ENCODE measurements at regions not wholly inside any gene's neighbourhood (a gene's known extent, or its start where the extent isn't known, plus 50 kb on each side); places are given as distances from the start of the nearest gene placed in this dataset.

DNA sequence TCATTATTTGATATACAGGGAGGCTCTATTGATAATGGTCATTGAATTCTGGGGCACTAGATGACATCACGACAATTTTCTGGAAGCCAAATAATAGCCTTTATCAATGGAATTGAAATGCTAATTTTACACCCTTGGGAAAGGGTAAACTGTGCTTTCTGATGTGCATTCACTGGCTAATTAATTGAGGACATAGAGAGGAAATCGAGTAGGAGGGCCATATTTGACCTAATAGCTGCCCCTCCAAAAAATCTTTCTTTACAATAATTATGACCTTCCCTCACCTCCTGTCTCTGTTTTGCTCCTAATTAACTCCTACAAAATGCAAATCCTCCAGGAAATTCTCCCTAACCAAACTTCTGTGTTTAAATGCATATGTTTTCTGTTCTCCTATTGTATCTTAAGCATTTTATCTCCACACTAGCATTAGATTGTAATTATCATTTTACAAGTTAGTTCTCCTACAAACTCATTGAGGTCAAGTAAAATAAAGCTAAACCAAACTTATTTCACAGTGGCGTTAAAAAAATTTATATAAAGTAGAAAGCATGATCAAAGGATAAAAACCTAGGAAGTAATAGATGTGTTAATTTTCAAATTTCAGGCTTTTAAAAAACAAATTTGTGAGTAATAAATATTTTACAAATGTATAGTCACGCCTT is 1414.0 kb upstream of the AGA start:
- no peak for DNase-seq

DNA sequence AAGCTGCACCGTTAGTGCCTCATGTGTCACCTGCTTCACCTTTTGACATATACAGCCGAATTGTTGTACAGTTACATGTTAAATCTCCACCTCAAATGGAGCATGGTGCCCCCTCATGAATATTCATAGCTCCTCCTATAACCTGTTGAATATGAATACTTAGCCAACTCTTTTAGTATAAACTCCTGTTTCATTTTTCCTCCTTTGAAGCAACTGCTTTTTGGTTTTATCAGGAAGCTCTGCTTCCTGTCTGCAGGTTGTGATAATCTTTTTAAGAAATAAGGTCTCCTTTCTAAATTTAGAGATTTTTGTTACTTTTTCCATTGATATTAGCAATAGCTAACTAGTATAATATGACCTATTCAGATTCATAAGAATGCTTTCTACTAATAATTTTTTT is 1429.2 kb upstream of the AGA start:
- no peak for DNase-seq

DNA sequence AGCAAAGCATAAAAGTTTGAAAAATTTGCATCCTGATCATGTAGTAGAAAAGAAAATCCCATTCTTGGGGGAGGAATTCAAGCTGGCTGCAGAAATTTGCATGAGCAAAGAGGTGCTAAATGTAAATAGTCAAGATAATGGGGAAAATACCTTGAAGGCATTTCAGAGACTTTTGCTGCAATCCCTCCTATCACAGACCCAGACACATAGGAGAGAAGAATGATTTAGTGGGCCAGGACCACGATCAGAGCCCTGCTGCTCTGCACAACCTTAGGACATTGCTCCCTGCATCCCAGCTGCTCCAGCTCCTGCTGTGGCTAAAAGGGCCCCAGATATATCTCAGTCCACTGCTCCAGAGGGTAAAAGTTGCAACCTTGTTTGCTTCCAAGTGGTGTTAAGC is 1439.7 kb upstream of the AGA start:
- no peak for DNase-seq

DNA sequence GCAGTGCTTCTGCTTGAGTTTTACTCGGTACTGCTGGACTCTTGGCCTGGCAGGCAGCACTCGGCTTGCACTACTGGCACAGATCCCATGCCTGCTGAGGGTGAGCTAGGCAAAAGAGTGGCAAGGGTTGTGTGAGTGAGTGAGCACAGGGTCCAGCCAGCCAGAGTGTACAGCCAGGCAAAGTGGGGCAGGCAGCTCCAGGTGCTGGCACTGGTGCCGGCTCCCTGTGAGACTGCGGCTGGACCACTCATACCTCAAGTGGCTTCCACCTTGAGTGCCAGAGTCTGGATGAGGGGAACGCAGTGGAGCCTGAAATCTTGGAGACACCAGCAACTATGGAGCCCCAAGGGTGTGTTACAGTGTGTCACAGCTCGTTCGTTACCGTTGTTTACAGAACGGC is 1451.9 kb upstream of the AGA start:
- DNase-seq: no peak

DNA sequence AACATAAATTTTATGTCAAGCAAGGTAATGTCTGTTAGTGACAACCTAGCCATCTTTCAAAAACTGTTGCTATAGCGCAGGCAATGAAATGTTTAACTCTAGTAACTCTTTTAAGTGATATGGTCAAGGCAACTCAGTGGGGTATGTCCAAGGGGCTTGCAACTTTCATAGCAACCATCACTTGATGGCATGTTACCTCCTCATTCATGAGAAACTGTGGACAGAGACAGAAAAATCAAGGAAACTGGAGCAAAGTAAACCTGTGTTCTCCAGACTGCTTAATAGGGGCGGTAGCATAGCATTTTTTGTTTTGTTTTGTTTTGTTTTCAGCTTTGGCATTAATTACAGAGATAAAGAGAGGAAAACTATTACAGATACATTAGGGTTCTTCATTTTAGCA is 1456.8 kb upstream of the AGA start:
- no peak for DNase-seq

DNA sequence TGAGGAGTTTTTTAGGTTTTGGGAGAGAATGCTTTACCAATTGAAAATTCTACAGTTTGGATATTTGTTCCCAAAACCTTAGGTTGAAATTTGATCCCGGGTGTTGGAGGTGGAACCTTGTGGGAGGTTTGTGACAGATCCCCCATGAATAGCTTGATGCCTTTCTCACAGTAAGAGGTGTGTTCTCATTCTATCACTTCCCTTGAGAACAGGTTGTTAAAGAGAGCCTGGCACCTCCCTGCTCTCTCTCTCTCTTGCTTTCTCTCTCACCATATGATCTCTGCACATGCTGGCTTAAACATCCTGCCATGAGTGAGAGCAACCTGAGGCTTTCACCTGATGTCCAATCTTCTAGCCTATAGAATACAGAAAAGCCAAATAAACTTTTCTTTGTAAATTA is 1475.5 kb upstream of the AGA start:
- peak in 1 of 3 experiments; percentile 4 for DNase-seq

DNA sequence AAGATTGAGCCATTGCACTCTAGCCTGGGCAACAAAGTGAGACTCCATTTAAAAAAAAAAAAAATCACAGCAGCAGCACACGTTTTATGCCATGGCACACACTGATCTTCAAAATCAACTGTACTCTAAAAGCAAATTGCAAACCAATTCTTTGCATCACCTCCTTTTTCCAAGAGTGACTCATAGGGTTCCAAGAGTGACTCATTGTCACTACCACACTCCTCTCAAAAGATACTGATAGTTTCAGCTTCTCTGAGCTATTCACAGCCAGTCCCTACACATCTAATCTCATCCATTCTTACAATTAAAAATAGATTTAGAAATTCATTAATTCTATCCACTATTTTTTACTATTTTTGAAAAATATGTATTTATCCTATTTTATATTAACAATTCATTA is 1494.9 kb upstream of the AGA start:
- DNase-seq: no peak

DNA sequence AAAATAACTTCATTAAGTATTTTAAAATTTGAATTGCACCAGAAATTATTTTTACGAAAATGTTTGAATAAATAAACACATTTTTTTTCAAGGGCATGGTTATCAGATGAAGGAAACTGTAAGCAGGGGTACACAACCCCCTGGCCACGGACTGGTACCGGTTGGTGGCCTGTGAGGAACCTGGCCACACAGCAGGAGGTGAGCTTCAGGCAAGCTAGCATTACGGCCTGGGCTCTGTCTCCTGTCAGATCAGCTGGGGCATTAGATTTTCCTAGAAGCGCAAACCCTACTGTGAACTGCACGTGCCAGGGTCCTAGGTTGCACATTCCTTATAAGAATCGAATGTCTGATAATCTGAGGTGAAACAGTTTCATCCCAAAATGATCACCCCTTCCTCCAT is 1499.7 kb upstream of the AGA start:
- DNase-seq: no peak

DNA sequence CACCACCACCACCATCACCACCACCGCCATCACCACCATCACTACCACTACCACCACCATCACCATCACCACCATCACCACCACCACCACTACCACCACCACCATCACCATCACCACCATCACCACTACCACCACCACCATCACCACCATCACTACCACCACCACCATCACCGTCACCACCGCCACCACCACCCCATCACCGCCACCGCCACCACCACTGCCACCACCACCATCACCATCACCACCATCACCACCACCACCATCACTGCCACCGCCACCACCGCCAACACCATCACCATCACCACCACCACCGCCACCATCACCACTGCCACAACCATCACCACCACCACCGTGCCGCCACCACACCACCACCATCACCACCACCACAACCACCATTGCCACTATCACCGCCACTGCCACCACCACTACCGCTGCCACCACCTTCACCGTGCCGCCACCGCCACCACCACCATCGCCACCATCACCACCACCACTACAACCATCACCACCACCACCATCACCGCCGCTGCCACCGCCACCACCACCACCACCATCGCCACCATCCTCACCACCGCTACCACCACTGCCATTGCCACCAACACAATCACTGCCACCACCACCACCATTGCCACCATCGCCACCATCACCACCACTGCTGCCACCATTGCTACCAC is 1511.3 kb upstream of the AGA start:
- no peak for DNase-seq

DNA sequence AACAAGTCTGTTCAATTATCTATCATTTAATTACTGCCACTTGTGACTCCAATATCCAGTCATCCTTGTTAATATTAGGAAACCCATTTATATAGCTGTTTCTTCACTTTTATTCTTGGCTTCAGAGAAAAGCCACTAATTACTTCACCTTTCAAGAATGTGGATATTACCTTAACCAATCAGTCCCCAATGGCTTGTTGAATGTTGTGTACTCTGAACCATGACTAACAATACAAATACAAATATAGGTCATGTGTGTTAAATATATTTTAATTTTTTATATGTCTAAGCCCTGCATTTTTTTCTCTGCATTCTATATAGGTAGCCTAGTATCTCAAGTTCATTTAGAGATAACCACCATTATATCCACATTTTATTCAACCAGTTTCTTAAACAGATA is 1513.4 kb upstream of the AGA start:
- no peak for DNase-seq

DNA sequence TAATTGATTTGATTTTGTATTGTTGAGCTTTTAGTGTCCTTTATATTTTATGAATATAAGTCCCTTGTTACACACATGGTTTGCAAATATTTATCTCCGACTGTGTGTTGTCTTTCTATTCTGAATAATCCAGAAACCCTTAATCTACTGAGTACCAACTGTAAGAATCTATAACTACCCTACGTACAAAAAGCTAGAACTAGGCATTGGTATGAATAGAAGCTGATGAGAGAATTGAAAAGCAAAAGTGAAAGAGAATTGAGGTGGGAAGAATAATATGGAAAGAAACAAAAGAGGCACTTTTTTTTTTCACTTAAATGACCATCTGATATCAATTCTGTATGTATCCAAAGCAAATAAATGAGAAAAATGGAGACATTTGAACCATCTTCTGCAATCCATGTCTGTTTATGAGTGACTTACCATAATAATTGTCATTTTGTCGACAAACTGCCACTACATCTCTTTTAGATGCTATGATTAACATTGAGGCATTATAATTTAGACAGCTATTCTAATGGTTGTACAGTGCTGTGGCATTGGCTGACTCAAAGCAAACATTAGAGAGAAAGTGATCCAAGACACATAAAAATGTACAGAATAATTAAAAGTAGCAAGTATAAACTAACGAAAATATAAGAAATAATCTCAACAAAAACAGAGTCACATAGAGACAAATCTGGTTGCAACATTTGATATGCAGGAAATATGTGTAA is 1516.6 kb upstream of the AGA start:
- DNase-seq: no peak

DNA sequence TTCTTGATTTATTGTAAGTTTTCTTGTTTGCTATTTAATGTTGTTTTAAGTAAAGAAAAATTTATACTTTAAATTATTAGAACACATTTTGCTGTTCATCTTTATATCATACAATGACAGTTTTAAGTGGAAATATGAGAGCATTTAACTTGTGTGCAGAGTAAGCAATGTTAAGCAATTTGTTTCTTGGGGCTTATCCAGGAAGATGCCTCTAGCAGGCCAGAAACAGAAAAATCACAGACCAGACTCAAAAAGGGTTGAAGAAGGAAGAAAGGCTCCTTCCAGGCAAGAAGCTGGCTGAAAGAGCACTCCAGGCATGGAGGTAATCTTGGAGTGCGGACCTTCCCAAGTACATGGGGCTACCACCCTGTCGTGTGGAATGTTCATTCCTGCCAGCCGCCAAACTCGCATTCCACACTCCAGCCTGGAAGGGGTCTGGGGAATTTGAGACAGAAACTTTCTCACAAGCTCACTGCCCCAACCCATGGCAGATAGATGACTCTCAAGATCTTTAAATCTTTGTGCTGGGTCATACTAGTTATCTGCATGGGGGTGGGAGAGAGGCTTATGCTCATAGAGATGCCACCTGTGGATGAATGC is 1521.3 kb upstream of the AGA start:
- DNase-seq: no peak

DNA sequence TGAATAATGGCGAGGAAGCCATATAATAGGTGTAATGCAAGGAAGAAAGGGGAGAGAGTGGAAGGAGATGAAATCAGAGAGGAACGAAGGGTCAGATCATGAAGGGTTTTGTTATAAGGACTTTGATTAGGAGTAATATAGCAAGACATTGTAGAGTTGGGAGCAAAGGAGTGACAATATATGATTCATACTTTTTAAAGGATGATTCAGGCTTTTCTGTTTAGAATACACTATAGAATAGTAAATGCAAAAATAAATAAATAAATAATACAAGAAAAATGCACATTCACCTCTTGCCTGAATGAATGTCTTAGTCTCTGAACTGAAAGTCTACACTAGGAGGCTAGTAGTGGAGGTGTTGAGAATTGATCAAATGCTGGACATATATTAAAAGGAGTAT is 1524.4 kb upstream of the AGA start:
- DNase-seq: no peak

DNA sequence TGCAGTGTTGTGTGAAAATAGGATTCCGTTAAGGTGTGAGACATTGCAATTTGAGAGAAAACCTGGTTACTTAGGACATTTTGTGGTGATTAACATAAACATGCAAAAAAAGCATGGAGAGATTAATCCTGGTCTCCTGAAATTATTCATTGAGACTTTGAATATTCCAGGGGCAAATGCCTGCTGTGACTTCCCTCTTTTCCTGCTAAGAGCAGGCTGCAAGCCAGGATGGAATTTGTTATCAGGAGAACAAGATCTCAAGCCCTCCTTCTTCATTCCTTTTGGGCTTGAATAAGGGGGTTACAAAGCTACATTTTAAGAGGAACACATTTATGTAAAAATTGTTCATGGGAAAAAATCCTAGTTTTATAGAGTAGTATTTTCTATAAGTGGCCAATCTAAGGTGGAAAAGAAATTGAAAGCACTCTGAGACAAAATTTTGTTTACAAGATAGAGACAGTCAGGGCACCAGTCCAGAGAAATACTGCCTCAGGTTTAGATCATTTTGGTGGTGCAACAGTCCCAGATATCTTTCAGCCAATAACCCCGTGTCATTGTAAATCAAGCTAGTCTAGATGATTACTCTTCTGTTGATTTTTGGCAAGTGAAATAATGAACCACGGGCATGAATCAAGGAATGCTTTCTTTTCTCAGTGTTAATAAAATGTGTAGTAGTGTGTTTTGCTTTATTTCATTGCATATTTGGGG is 1528.3 kb upstream of the AGA start:
- DNase-seq: no peak

DNA sequence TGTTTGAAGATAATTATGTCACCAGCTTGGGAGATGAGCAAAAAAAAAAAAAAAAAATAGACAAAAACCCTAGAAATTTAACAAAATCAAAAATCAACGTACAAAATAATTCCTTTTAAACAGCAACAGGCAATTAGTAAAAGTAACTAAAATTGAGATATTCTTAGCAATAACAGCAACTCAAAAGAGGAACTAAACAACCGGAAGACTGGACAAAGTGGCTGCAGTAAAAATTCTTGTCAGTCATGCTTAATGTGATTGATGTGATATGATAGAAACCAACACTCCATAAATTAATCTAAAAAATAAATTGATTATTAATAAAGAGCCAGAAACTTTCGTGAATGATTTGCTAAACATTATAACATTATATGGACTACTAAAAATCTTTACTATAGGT is 1534.6 kb upstream of the AGA start:
- no peak for DNase-seq

DNA sequence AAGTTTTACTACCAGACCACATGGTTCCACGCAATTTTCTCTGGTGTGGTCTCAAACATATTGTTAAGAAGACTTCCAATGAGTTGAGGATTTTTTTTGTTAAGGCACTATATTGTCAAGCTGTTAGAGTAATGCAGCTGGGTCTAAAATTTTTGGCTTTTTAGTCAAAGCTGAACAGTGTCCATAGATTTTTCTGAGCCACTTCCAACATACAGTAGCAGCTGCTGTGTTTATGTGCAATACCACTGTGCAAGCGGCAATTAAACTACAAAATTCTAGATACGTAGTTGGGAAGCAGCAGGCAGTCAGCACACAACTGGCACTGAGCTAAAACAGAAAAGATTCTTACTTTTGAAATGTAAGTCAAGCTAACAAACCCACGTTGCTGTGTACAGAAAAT is 1551.1 kb upstream of the AGA start:
- no peak for DNase-seq

DNA sequence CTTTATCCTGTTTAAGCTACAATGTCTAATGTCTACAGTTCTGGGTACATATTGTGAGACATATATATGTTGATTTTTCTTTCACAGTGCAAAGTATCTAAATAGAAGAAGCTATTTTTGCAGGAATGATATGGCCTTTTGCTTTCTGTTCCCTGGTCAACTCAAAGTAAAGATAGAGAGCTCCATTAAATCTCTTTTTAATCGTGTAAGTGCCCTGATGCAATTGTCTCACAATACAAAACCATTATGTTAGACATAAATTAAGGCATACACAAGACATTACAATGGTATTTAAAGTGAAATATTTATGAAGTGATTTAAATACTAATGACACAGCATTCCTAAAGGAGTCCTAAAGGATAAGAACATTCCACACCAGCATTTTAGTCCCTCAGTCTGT is 1559.7 kb upstream of the AGA start:
- no peak for DNase-seq

DNA sequence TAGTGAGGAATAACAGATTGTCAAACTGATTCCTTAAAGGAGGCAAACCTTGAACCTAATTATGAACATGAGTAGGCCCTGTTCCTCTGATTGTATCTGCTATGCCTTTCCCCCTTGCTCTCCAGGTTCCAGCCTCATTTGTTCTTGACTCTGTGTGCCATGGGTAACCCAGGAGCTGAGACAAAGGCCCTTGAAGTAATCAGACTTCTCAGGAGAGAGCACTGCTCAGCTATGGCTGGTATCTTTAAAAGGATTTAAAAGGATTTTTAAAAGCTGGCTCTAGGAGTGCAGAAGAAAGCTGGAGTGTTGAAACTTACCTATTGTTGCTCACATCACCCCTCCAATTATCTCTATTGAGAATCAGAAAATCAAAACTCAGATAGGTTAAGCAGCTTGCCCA is 1565.5 kb upstream of the AGA start:
- no peak for DNase-seq

DNA sequence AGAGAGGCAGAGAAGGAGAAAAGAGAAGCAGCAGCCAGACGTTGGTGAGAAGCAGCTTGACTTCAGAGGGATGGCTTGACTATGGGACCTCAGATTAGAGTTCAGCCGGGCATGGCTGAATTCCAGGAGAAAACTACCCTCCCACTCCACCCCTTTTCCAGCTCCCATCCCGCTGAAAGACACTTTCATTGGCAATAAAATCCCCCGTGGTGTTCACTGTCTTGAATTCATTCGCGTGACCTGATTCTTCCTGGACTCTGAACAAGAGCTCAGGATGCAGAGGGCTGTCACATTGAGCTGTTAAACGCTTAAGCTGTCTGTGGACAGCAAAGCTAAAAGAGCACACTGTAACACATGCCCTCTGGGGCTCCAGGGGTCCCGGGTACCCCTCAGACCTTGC is 1575.3 kb upstream of the AGA start:
- DNase-seq: no peak

DNA sequence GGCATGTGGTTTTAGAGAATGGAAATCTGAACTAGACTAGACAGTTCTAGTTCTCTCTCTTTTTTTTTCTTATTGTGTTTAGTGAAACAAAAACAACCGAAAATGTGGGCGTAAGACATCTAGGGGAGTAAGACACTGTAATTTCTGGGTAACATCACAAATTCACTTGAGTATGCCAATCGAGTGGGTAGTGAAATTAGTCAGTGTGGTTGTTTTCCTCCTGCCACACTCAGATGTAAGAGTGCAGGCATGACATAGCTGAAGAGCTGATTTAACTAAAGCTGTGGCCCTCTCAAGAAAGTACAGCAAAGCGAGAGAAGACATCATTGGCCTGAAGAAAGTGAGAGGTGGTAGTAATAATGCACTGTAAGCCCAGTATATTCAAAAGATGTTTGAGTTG is 1585.3 kb upstream of the AGA start:
- no peak for DNase-seq

DNA sequence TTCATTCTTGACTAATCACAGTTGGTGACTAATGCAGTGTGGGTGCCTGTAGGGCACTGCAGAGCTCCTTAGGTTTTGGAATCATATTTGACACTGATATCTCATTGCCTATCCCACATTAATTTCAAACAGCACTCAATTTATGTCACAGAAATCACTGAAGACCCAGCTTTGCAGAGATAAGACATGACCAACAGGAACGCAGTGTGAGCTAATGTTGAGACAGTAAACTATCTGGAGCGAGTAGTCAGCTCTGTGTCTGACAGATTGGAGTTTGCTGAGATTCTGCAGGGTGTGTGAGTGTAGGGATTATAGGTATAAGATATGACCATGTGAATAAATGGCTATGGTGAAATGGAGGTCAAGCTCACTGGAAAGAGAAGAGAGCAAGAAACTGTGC is 1586.1 kb upstream of the AGA start:
- no peak for DNase-seq

DNA sequence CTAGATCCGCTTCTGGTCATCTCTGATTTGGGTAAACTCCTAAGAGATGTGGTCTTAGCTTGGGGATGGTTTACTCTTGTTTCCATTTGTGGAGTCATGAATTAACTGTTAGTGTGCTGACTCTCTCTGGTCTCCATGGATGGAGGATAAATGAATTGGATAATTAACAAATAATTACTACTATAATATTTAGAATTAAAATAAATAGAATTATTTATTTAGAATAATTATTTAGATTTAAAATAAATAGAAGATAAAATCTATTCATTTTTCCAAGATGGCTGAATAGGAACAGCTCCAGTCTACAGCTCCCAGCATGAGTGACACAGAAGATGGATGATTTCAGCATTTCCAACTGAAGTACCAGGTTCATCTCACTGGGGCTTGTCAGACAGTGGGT is 1587.4 kb upstream of the AGA start:
- DNase-seq: no peak

DNA sequence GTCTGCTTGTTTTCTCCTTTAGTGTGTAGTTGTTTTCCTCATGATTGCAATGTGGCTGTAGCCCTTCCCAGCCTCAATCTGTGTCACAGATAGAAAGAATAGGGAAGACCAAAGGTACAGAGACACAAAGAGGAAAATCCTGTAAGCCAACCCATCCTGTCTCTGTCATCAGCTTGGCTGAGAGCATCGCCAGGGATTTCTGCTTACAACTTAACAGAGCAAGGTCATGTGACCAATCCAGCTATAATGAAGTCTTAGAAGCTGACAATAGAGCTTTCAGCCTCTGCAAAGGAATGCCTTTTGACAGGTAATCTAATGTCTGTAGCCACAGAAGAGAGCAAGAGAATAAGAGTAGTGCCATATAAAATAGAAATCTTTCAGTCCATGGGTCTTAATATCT is 1598.0 kb upstream of the AGA start:
- no peak for DNase-seq
